ENCODE measurements at regions not wholly inside any gene's neighbourhood (a gene's known extent, or its start where the extent isn't known, plus 50 kb on each side); places are given as distances from the start of the nearest gene placed in this dataset.

DNA sequence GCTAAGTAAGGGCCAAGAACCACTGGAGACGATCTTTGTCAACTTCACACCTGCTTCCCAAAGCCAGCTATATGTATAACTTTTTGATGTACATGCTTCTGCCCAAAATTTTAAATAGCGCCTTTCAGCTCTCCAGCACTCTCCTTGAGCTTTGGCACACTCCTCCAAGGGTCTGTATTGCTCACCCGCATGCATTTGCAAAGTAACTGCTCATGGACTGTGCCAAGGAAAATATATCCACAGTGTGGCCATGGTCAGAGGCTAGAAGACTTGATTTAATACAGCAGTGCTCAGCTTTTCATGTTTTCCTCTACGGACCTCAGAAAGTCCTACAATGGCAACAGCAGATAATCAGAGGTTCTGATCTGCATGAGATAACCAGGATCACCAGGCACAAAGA lies 550.1 kb downstream of the SOX6 start:
- H3K4me1 ChIP-seq (ENCODE audit: control insufficient read depth, insufficient read depth, low read length): no peaks in the 10 kb centered on the region
- TF ChIP-seq, protein P1, sequence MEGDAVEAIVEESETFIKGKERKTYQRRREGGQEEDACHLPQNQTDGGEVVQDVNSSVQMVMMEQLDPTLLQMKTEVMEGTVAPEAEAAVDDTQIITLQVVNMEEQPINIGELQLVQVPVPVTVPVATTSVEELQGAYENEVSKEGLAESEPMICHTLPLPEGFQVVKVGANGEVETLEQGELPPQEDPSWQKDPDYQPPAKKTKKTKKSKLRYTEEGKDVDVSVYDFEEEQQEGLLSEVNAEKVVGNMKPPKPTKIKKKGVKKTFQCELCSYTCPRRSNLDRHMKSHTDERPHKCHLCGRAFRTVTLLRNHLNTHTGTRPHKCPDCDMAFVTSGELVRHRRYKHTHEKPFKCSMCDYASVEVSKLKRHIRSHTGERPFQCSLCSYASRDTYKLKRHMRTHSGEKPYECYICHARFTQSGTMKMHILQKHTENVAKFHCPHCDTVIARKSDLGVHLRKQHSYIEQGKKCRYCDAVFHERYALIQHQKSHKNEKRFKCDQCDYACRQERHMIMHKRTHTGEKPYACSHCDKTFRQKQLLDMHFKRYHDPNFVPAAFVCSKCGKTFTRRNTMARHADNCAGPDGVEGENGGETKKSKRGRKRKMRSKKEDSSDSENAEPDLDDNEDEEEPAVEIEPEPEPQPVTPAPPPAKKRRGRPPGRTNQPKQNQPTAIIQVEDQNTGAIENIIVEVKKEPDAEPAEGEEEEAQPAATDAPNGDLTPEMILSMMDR (IDR thresholded peaks at IDR 0.05): no peak
- ATAC-seq: no peak
- H3K27ac ChIP-seq (ENCODE audit: low read length): no peak overlapping the region
- H3K27ac Mint-ChIP-seq: no peak overlapping the region
- no peaks in the 10 kb centered on the region for H3K27me3 ChIP-seq (ENCODE audit: control insufficient read depth, insufficient read depth, low read length)
- no peaks in the 10 kb centered on the region for H3K36me3 ChIP-seq (ENCODE audit: control insufficient read depth, insufficient read depth, low read length)
- H3K36me3 Mint-ChIP-seq: no peaks in the 10 kb centered on the region
- no peaks in the 10 kb centered on the region for H3K9me3 ChIP-seq (ENCODE audit: control insufficient read depth, insufficient read depth, low read length)
- DNase-seq: no peak
- whole genome bisulfite sequencing (ENCODE audit: insufficient coverage): 89% methylated on average over 4 of the region's 4 CpGs
- peaks cover 0 to 2% of the 10 kb centered on the region in 2 donors for H3K9me3 Mint-ChIP-seq
- H3K4me1 Mint-ChIP-seq: no peaks in the 10 kb centered on the region
- intact Hi-C loops (cut with micrococcal nuclease): no loop called here
- H3K27me3 Mint-ChIP-seq (ENCODE audit: low read depth in 2 of 2): no peaks in the 10 kb centered on the region
- H3K4me3 Mint-ChIP-seq: no peak overlapping the region
- no peak overlapping the region for H3K4me3 ChIP-seq (ENCODE audit: low read length)

GRCh38 chr11:15807827-15808226 lies 548.5 kb downstream of the SOX6 start:
- Histone ChIP-seq H3K4me3 (ENCODE audit: low read length) (no peak overlapping the region), H3K36me3 (ENCODE audit: control insufficient read depth, insufficient read depth, low read length) (no peaks in the 10 kb centered on the region), H3K27me3 (ENCODE audit: control insufficient read depth, insufficient read depth, low read length) (no peaks in the 10 kb centered on the region), H3K9me3 (ENCODE audit: control insufficient read depth, insufficient read depth, low read length) (no peaks in the 10 kb centered on the region), H3K4me1 (ENCODE audit: control insufficient read depth, insufficient read depth, low read length) (no peaks in the 10 kb centered on the region), H3K27ac (ENCODE audit: low read length) (no peak overlapping the region)
- intact Hi-C loops (cut with micrococcal nuclease): no loop called here
- 87% methylated on average over 2 of the region's 2 CpGs for WGBS (ENCODE audit: insufficient coverage)
- Mint-ChIP-seq H3K4me3 (no peak overlapping the region), H3K27me3 (ENCODE audit: low read depth in 2 of 2) (no peaks in the 10 kb centered on the region), H3K4me1 (no peaks in the 10 kb centered on the region), H3K9me3 (peaks cover 0 to 2% of the 10 kb centered on the region in 2 donors), H3K27ac (no peak overlapping the region), H3K36me3 (no peaks in the 10 kb centered on the region)
- TF ChIP-seq, protein P1 (IDR thresholded peaks at IDR 0.05): no peak
- ATAC-seq: no peak
- no peak for DNase-seq

DNA sequence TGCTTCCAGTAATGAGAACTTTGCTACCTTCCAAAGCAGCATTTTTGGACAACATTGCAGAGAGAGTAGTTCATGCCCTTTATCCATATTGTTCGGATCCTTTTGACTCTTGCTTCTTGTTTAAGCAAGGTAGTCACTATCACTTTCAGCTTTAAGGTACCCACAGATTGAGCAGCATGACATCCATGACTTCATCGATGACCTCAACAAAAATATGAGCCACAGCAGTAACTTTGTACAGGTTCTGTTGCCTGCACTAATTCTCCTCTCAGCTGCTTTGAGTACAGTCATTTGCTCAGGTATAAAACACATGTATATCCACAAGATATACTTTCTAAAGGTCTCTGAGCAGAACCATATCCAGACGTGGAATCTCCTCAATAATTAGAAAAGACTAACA lies 546.3 kb downstream of the SOX6 start:
- no peaks in the 10 kb centered on the region for H3K27me3 Mint-ChIP-seq (ENCODE audit: low read depth in 2 of 2)
- DNase-seq (no peak), ATAC-seq (no peak)
- TF ChIP-seq, protein P1 (IDR thresholded peaks at IDR 0.05): no peak
- 94% methylated on average over 3 of the region's 3 CpGs for WGBS (ENCODE audit: insufficient coverage)
- no peak overlapping the region for H3K27ac Mint-ChIP-seq
- H3K36me3 Mint-ChIP-seq: no peaks in the 10 kb centered on the region
- Histone ChIP-seq H3K27ac (ENCODE audit: low read length) (no peak overlapping the region), H3K4me3 (ENCODE audit: low read length) (no peak overlapping the region), H3K4me1 (ENCODE audit: control insufficient read depth, insufficient read depth, low read length) (no peaks in the 10 kb centered on the region), H3K9me3 (ENCODE audit: control insufficient read depth, insufficient read depth, low read length) (no peaks in the 10 kb centered on the region), H3K27me3 (ENCODE audit: control insufficient read depth, insufficient read depth, low read length) (no peaks in the 10 kb centered on the region), H3K36me3 (ENCODE audit: control insufficient read depth, insufficient read depth, low read length) (no peaks in the 10 kb centered on the region)
- H3K4me3 Mint-ChIP-seq: no peak overlapping the region
- no peaks in the 10 kb centered on the region for H3K4me1 Mint-ChIP-seq
- peaks cover 2 to 4% of the 10 kb centered on the region in 2 donors for H3K9me3 Mint-ChIP-seq
- intact Hi-C loops (cut with micrococcal nuclease): no loop called here

GRCh38 chr11:15810525-15810924 lies 545.8 kb downstream of the SOX6 start:
- H3K27me3 ChIP-seq (ENCODE audit: control insufficient read depth, insufficient read depth, low read length): no peaks in the 10 kb centered on the region
- no peaks in the 10 kb centered on the region for H3K4me1 ChIP-seq (ENCODE audit: control insufficient read depth, insufficient read depth, low read length)
- WGBS (ENCODE audit: insufficient coverage): 89% methylated on average over 1 of the region's 2 CpGs
- no peaks in the 10 kb centered on the region for H3K9me3 ChIP-seq (ENCODE audit: control insufficient read depth, insufficient read depth, low read length)
- TF ChIP-seq, protein P1 (IDR thresholded peaks at IDR 0.05): no peak
- Mint-ChIP-seq H3K9me3 (peaks cover 2 to 4% of the 10 kb centered on the region in 2 donors), H3K4me1 (no peaks in the 10 kb centered on the region), H3K4me3 (no peak overlapping the region), H3K36me3 (no peaks in the 10 kb centered on the region), H3K27me3 (ENCODE audit: low read depth in 2 of 2) (no peaks in the 10 kb centered on the region), H3K27ac (no peak overlapping the region)
- ATAC-seq (no peak), DNase-seq (no peak)
- no peaks in the 10 kb centered on the region for H3K36me3 ChIP-seq (ENCODE audit: control insufficient read depth, insufficient read depth, low read length)
- intact Hi-C loops (cut with micrococcal nuclease): no loop called here
- H3K4me3 ChIP-seq (ENCODE audit: low read length): no peak overlapping the region
- no peak overlapping the region for H3K27ac ChIP-seq (ENCODE audit: low read length)

All from natural killer cell (primary cell).